ENCODE measurements at regions not wholly inside any gene's neighbourhood (a gene's known extent, or its start where the extent isn't known, plus 50 kb on each side); places are given as distances from the start of the nearest gene placed in this dataset.
"Not testable (repeated sequence)": the region's sequence is repeated elsewhere in the genome, so short reads cannot be mapped to it uniquely, and the experiment has no call there.

DNA sequence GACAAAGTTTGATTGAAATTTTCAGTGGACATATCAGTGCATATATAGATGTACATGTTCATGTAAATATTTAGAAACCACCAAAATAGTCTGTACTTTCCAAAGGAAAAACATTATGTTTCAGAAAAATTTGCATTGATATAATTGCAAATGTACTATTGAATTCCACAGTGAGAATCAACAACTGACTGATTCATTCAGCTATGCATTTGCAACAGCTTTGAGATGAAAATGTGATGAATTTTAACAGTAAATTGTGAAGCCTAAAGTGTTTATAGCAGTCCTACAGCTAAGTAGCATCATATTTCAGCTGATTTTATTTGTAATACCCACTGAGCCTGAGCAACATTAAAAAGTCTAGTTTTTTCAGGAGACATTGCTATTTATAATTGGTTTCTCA, 1647.4 kb upstream of the DDX18 start:
- Mint-ChIP-seq H3K4me1 (no peaks in the 10 kb centered on the region), H3K27me3 (no peaks in the 10 kb centered on the region), H3K4me3 (no peak overlapping the region), H3K9me3 (peaks cover 11% of the 10 kb centered on the region), H3K36me3 (no peaks in the 10 kb centered on the region), H3K27ac (no peak overlapping the region)
- no peak for ATAC-seq

DNA sequence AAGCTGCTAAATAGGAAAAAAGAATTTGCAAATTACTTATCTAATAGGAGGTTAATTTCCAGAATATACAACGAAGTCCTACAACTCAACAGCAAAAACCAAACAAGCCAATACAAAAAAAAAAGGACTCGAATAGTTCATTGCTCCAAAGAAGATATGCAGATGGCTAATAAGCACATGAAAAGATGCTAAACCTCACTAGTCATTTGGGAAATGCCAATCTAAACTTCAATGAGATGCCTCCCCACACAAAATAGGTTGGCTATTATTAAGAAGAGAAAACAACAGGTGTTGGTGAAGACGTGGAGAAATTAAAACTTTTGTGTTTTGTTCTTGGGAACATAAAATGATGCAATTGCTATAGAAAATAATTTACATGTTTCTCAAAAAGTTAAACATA, 1634.4 kb upstream of the DDX18 start:
- H3K4me3 Mint-ChIP-seq = no peak overlapping the region
- ATAC-seq = no peak
- no peaks in the 10 kb centered on the region for H3K27me3 Mint-ChIP-seq
- H3K9me3 Mint-ChIP-seq = peaks cover 11% of the 10 kb centered on the region
- no peak overlapping the region for H3K27ac Mint-ChIP-seq
- H3K4me1 Mint-ChIP-seq = no peaks in the 10 kb centered on the region
- no peaks in the 10 kb centered on the region for H3K36me3 Mint-ChIP-seq

DNA sequence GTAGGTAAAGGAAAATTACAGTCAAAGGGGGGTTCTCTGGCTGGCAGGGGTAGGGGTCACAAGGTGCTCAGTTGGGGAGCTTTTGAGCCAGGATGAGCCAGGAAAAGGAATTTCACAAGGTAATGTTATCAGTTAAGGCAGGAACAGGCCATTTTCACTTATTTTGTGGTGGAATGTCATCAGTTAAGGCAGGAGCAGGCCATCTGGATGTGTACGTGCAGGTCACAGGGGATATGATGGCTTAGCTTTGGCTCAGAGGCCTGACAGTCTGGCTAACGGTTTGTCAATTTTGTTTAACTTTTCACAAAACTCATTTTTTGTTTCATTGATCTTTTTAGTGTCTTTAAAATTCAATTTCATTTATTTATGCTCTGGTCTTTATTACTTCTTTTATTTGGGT, 1623.8 kb upstream of the DDX18 start:
- not testable (repeated sequence) for H3K27me3 Mint-ChIP-seq, H3K36me3 Mint-ChIP-seq, H3K27ac Mint-ChIP-seq, H3K4me3 Mint-ChIP-seq, H3K4me1 Mint-ChIP-seq, ATAC-seq
- peaks cover 22% of the 10 kb centered on the region for H3K9me3 Mint-ChIP-seq

DNA sequence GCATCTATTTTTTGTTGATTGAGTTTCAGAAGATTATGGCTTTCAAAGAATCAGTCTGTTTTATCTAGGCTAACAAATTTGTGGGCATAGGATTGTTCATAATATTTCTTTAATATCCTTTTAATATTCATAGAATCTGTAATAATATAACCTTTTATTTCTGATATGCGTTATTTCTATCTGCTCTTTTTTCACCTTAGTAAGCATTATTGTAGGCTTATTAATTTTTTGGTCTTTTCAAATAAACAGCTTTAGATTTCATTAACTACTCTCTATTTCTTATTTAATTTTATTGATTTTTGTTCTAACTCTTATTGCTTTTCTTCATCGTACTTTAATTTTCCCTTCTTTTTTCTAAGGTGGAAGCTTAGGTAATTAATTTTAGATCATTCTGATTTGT, 1614.4 kb upstream of the DDX18 start:
- no peak overlapping the region for H3K27ac Mint-ChIP-seq
- H3K36me3 Mint-ChIP-seq = no peaks in the 10 kb centered on the region
- ATAC-seq = no peak
- peaks cover 3% of the 10 kb centered on the region for H3K9me3 Mint-ChIP-seq
- H3K4me3 Mint-ChIP-seq = no peak overlapping the region
- H3K27me3 Mint-ChIP-seq = no peaks in the 10 kb centered on the region
- no peaks in the 10 kb centered on the region for H3K4me1 Mint-ChIP-seq

DNA sequence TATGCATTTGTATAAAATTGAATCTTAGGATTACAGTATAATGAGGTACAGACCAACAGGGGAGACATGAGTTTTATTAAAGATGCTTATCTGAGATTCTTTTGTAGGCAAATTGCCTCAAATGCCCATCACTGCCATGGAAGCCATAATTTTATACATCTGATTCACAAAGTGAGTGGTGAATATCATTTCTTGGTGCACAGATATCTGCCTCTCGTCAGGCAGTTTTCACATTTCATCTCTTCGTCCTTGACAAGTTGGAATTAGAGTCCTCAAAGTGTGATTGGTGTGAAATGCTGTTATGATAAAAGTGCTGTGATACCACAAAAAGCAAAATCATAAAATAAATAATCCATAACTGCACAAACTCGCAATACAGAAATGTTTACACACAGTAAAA, 1602.8 kb upstream of the DDX18 start:
- Mint-ChIP-seq H3K27ac (no peak overlapping the region), H3K4me1 (no peaks in the 10 kb centered on the region), H3K27me3 (no peaks in the 10 kb centered on the region), H3K36me3 (no peaks in the 10 kb centered on the region), H3K4me3 (no peak overlapping the region), H3K9me3 (no peaks in the 10 kb centered on the region)
- ATAC-seq = no peak

DNA sequence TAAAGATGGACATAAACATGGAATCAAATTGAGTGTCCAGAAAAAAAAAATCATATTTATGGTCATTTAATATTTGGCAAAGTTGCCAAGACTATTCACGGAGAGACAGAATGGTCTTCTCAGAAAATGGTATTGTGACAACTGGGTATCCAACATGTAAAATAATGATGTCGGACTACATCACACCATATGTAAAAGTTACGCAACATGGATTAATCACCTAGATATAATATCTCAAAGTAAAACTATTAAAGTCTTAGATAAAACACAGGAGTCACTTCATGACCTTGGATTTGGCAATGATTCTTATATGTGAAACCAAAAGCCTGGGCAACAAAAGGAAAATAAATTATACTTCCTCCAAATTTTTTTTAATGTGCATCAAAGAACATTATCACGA, 1591.7 kb upstream of the DDX18 start:
- Mint-ChIP-seq H3K36me3 (no peaks in the 10 kb centered on the region), H3K4me1 (no peaks in the 10 kb centered on the region), H3K9me3 (peaks cover 6% of the 10 kb centered on the region), H3K4me3 (no peak overlapping the region), H3K27me3 (no peaks in the 10 kb centered on the region), H3K27ac (no peak overlapping the region)
- ATAC-seq = no peak

DNA sequence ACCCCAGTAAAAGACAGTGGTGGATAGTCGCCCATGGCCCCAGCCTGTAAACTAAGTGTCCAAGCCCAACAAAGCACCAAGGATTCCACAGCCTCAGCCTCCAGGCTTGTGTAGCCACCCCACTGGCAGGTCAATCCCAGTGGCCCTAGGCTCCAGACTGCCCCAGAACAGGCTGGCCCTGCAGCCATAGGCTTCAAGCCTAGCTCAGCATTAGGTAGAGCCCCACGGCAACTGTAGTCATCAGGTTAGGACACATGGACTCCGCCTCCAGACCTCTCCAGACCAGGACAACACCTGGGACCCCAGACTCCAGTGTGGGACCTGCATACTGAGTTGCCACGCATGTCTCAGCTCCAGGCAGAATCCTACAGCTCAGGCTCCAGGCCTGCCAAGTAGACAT, 1590.6 kb upstream of the DDX18 start:
- ATAC-seq = peak; percentile 48
- Mint-ChIP-seq H3K27ac (no peak overlapping the region), H3K4me1 (no peaks in the 10 kb centered on the region)

GRCh38 chr2:116224610-116225009, 1589.9 kb upstream of the DDX18 start:
- Mint-ChIP-seq H3K36me3 (no peaks in the 10 kb centered on the region), H3K4me1 (no peaks in the 10 kb centered on the region), H3K27ac (no peak overlapping the region), H3K27me3 (no peaks in the 10 kb centered on the region), H3K9me3 (peaks cover 10% of the 10 kb centered on the region), H3K4me3 (no peak overlapping the region)
- ATAC-seq = peak; percentile 24

More for the DNA sequence above, 1590.6 kb upstream of the DDX18 start:
- Mint-ChIP-seq H3K27me3 (no peaks in the 10 kb centered on the region), H3K9me3 (peaks cover 10% of the 10 kb centered on the region), H3K36me3 (no peaks in the 10 kb centered on the region), H3K4me3 (no peak overlapping the region)

GRCh38 chr2:116238511-116238910, 1576.0 kb upstream of the DDX18 start:
- Mint-ChIP-seq H3K9me3 (peaks cover 8% of the 10 kb centered on the region), H3K27me3 (no peaks in the 10 kb centered on the region), H3K4me3 (no peak overlapping the region), H3K27ac (no peak overlapping the region), H3K4me1 (no peaks in the 10 kb centered on the region), H3K36me3 (no peaks in the 10 kb centered on the region)
- no peak for ATAC-seq

- H3K36me3 Mint-ChIP-seq = no peaks in the 10 kb centered on the region
- H3K27ac Mint-ChIP-seq = no peak overlapping the region
- no peak overlapping the region for H3K4me3 Mint-ChIP-seq
- no peaks in the 10 kb centered on the region for H3K27me3 Mint-ChIP-seq
- peaks cover 5% of the 10 kb centered on the region for H3K9me3 Mint-ChIP-seq
- H3K4me1 Mint-ChIP-seq = no peaks in the 10 kb centered on the region
- ATAC-seq = no peak
Measured at GRCh38 chr2:116250376-116250775, 1564.1 kb upstream of the DDX18 start.

DNA sequence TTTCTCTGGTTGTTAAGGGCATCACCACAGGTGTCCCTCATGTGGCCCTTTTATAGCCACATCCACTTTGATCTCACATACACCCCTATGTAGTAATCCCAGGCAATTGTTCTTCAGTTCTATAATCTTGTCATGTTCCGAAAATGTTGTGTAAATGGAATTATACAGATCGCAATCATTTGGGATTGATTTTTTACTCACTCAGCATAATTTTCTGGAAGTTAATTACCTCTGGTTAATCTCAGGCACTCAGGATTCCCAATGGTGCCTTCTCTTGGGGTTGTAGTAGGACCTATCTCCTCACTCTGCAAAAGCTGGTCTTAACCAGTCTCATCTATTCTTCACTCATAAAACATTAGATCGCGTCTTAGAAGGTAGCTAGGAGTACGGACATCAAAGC, 1549.6 kb upstream of the DDX18 start:
- H3K4me1 Mint-ChIP-seq = no peaks in the 10 kb centered on the region
- no peak overlapping the region for H3K27ac Mint-ChIP-seq
- no peaks in the 10 kb centered on the region for H3K36me3 Mint-ChIP-seq
- H3K4me3 Mint-ChIP-seq = no peak overlapping the region
- ATAC-seq = no peak
- peaks cover 13% of the 10 kb centered on the region for H3K9me3 Mint-ChIP-seq
- H3K27me3 Mint-ChIP-seq = no peaks in the 10 kb centered on the region

GRCh38 chr2:116269040-116269439, 1545.5 kb upstream of the DDX18 start:
- no peaks in the 10 kb centered on the region for H3K4me1 Mint-ChIP-seq
- no peaks in the 10 kb centered on the region for H3K27me3 Mint-ChIP-seq
- H3K9me3 Mint-ChIP-seq = peaks cover 8% of the 10 kb centered on the region
- H3K4me3 Mint-ChIP-seq = no peak overlapping the region
- no peak for ATAC-seq
- H3K36me3 Mint-ChIP-seq = no peaks in the 10 kb centered on the region
- no peak overlapping the region for H3K27ac Mint-ChIP-seq

- Mint-ChIP-seq H3K36me3 (no peaks in the 10 kb centered on the region), H3K9me3 (peaks cover 8% of the 10 kb centered on the region), H3K27ac (no peak overlapping the region), H3K4me1 (no peaks in the 10 kb centered on the region), H3K27me3 (no peaks in the 10 kb centered on the region), H3K4me3 (no peak overlapping the region)
- no peak for ATAC-seq
Measured at GRCh38 chr2:116304328-116304727, 1510.2 kb upstream of the DDX18 start.

- ATAC-seq = no peak
- Mint-ChIP-seq H3K4me3 (no peak overlapping the region), H3K9me3 (peaks cover 13% of the 10 kb centered on the region), H3K27me3 (no peaks in the 10 kb centered on the region), H3K36me3 (no peaks in the 10 kb centered on the region), H3K27ac (no peak overlapping the region), H3K4me1 (no peaks in the 10 kb centered on the region)
Measured at GRCh38 chr2:116317111-116317510, 1497.4 kb upstream of the DDX18 start.

- ATAC-seq, H3K4me1 Mint-ChIP-seq, H3K36me3 Mint-ChIP-seq, H3K27me3 Mint-ChIP-seq, H3K4me3 Mint-ChIP-seq, H3K27ac Mint-ChIP-seq: not testable (repeated sequence)
- peaks cover 13% of the 10 kb centered on the region for H3K9me3 Mint-ChIP-seq
Measured at GRCh38 chr2:116318551-116318950, 1495.9 kb upstream of the DDX18 start.

GRCh38 chr2:116319001-116319400, 1495.5 kb upstream of the DDX18 start:
- Mint-ChIP-seq H3K4me3 (no peak overlapping the region), H3K36me3 (no peaks in the 10 kb centered on the region), H3K27ac (no peak overlapping the region), H3K27me3 (no peaks in the 10 kb centered on the region), H3K9me3 (peaks cover 13% of the 10 kb centered on the region), H3K4me1 (no peaks in the 10 kb centered on the region)
- no peak for ATAC-seq

- no peaks in the 10 kb centered on the region for H3K27me3 Mint-ChIP-seq
- ATAC-seq = no peak
- H3K36me3 Mint-ChIP-seq = no peaks in the 10 kb centered on the region
- H3K4me3 Mint-ChIP-seq = no peak overlapping the region
- H3K4me1 Mint-ChIP-seq = no peaks in the 10 kb centered on the region
- H3K9me3 Mint-ChIP-seq = peaks cover 10% of the 10 kb centered on the region
- H3K27ac Mint-ChIP-seq = no peak overlapping the region
Measured at GRCh38 chr2:116319935-116320334, 1494.6 kb upstream of the DDX18 start.

All from stimulated activated memory B cell treated with anti-CD40 and anti-IgM and Interleukin-4, amounts not matched to agents 10 μg/mL and 1 μg/mL and 100 μg/mL, for 72 hours (primary cell).